Loucy (cell line): ENCODE measurements at regions not wholly inside any gene's neighbourhood (a gene's known extent, or its start where the extent isn't known, plus 50 kb on each side); places are given as distances from the start of the nearest gene placed in this dataset.
"Not testable (repeated sequence)": the region's sequence is repeated elsewhere in the genome, so short reads cannot be mapped to it uniquely, and the experiment has no call there.

ENCODE experiments used
- H2AFZ ChIP-seq: fragments of 200-600 bp; sonication (generic); 2 replicates; pipeline ENCODE4 v1.6.0; 2016; ENCODE audit warnings: antibody characterized with exemption, mild to moderate bottlenecking, low read length, moderate library complexity
- H3F3A ChIP-seq: fragments of 200-600 bp; 2 replicates; pipeline ENCODE4 v1.6.0; 2016; ENCODE audit warnings: antibody characterized with exemption, low read depth, mild to moderate bottlenecking
- H3K27me3 ChIP-seq: fragments of 200-600 bp; sonication (generic); 2 replicates; pipeline ENCODE4 v1.6.1; 2014; ENCODE audit warnings: low read length, mild to moderate bottlenecking; ENCODE audit not compliant: insufficient read depth, poor library complexity, severe bottlenecking
- H3K36me3 ChIP-seq: fragments of 200-600 bp; sonication (generic); 2 replicates; pipeline ENCODE4 v1.6.1; 2016; ENCODE audit warnings: low read length; ENCODE audit not compliant: insufficient read depth
- H3K4me1 ChIP-seq: fragments of 200-600 bp; sonication (generic); 2 replicates; pipeline ENCODE4 v1.5.1; 2014; ENCODE audit warnings: low read length, mild to moderate bottlenecking; ENCODE audit not compliant: insufficient read depth, poor library complexity, severe bottlenecking
- H3K4me2 ChIP-seq: fragments of 200-600 bp; sonication (generic); 2 replicates; pipeline ENCODE4 v1.6.0; 2014; ENCODE audit warnings: antibody characterized with exemption, low read length, low read depth, mild to moderate bottlenecking; ENCODE audit not compliant: poor library complexity, severe bottlenecking
- H3K4me3 ChIP-seq: fragments of 200-600 bp; sonication (generic); 2 replicates; pipeline ENCODE4 v1.5.1; 2014; ENCODE audit warnings: low read length, mild to moderate bottlenecking, mixed read lengths; ENCODE audit not compliant: poor library complexity, severe bottlenecking
- H3K79me2 ChIP-seq: fragments of 200-600 bp; sonication (generic); 2 replicates; pipeline ENCODE4 v1.6.1; 2014; ENCODE audit warnings: low read length; ENCODE audit not compliant: insufficient read depth
- H3K9ac ChIP-seq: fragments of 200-600 bp; sonication (generic); 2 replicates; pipeline ENCODE4 v1.6.0; 2014; ENCODE audit warnings: mild to moderate bottlenecking, low read depth, low read length, moderate library complexity; ENCODE audit not compliant: poor library complexity, severe bottlenecking
- H3K9me2 ChIP-seq: fragments of 200-600 bp; sonication (generic); replicated peaks from 2 replicates; pipeline ENCODE4 v1.6.1; 2016; ENCODE audit warnings: low read depth, low read length, mixed read lengths
- H3K9me3 ChIP-seq: fragments of 200-600 bp; sonication (generic); 2 replicates; pipeline ENCODE4 v1.6.1; 2014; ENCODE audit warnings: mild to moderate bottlenecking, antibody characterized with exemption, low read length, low read depth; ENCODE audit not compliant: insufficient read depth
- H4K20me1 ChIP-seq: fragments of 200-600 bp; sonication (generic); 2 replicates; pipeline ENCODE4 v1.6.0; 2014; ENCODE audit warnings: antibody characterized with exemption, low read length, mild to moderate bottlenecking; ENCODE audit not compliant: insufficient read depth, poor library complexity, severe bottlenecking
- EZH2phosphoT487 ChIP-seq: fragments of 200-600 bp; IDR thresholded peaks from 2 replicates; pipeline ENCODE4 v1.6.1; 2018; ENCODE audit warnings: antibody characterized with exemption, mild to moderate bottlenecking, moderate library complexity, borderline replicate concordance
- TF ChIP-seq, protein P1 (sequence below): fragments of 200-600 bp; sonication (generic); conservative IDR thresholded peaks from 2 replicates; pipeline ENCODE4 v1.5.1; 2014; ENCODE audit warnings: mild to moderate bottlenecking, antibody characterized with exemption, low read length

DNA sequence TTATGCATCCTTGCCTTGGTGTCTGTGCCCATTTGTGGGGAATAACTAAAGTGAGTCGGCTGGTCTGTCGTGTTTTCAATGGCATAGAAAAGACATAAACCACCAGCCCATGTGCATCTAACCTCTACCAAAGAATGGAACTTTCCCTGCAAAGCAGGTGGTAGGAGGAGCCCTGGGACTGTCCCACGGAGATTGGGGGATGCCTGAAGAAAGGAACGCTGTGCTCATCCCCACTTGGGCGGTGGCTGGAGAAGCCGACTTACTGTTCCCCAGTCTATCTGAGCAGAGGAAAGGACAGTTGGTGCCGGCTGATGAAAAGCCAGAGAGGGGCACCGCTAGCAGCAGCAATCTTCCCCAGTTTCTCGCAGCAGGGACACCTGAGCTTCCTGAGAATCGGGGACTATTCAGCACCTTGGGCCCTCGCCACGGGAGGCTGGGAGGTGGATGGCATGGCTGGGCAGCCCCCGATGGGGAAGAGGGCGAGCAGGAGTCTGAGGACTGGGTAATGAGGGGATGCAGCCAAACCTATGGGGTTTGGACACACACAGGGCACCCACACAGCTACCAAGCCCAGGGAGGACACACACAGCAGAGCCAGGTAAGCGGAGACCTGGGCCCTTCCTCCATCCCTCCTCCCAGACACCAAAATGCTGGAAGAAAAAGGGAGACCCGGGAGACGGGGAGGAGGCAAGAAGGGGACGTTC is 53.7 kb upstream of the AGAP1 start:
- Histone ChIP-seq H3K36me3 (no peaks in the 10 kb centered on the region), H3K4me2 (no peak overlapping the region), H2AFZ (no peak overlapping the region), H3K9me3 (no peaks in the 10 kb centered on the region), H3K9ac (no peak overlapping the region), H3K4me3 (no peak overlapping the region), H3F3A (no peaks in the 10 kb centered on the region), H4K20me1 (no peaks in the 10 kb centered on the region), H3K9me2 (no peaks in the 10 kb centered on the region), H3K27me3 (no peaks in the 10 kb centered on the region), H3K79me2 (no peaks in the 10 kb centered on the region), H3K4me1 (no peaks in the 10 kb centered on the region)
- TF ChIP-seq, protein P1, sequence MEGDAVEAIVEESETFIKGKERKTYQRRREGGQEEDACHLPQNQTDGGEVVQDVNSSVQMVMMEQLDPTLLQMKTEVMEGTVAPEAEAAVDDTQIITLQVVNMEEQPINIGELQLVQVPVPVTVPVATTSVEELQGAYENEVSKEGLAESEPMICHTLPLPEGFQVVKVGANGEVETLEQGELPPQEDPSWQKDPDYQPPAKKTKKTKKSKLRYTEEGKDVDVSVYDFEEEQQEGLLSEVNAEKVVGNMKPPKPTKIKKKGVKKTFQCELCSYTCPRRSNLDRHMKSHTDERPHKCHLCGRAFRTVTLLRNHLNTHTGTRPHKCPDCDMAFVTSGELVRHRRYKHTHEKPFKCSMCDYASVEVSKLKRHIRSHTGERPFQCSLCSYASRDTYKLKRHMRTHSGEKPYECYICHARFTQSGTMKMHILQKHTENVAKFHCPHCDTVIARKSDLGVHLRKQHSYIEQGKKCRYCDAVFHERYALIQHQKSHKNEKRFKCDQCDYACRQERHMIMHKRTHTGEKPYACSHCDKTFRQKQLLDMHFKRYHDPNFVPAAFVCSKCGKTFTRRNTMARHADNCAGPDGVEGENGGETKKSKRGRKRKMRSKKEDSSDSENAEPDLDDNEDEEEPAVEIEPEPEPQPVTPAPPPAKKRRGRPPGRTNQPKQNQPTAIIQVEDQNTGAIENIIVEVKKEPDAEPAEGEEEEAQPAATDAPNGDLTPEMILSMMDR: no peak
- no peak for TF ChIP-seq EZH2phosphoT487

DNA sequence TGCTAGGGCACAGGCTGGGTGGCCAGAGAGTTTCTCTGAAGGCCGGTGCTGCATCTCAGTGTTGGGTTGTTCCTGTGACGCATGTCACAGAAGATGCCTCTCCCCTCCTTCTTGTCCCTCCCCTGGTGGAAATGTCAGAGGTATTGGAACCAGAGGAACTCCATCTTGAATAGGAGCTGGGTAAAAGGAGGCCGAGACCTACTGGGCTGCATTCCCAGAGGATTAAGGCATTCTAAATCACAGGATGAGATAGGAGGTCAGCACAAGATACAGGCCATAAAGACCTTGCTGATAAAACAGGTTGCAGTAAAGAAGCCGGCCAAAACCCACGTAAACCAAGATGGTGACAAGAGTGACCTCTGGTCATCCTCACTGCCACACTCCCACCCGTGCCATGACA is 50.3 kb upstream of the AGAP1 start:
- H3K4me2 ChIP-seq, H3K4me1 ChIP-seq, H4K20me1 ChIP-seq, H3K4me3 ChIP-seq, H3K36me3 ChIP-seq, H3K9ac ChIP-seq, H3K79me2 ChIP-seq, H2AFZ ChIP-seq, H3K9me3 ChIP-seq, H3K27me3 ChIP-seq, H3K9me2 ChIP-seq, H3F3A ChIP-seq: not testable (repeated sequence)
